SKM-1 (cell line): ENCODE measurements at regions not wholly inside any gene's neighbourhood (a gene's known extent, or its start where the extent isn't known, plus 50 kb on each side); places are given as distances from the start of the nearest gene placed in this dataset.

Experiments
- DNase-seq: peaks from one replicate; lab custom pipeline; 2025; ENCODE audit not compliant: unreplicated experiment; lab: John Stamatoyannopoulos, UW

DNA sequence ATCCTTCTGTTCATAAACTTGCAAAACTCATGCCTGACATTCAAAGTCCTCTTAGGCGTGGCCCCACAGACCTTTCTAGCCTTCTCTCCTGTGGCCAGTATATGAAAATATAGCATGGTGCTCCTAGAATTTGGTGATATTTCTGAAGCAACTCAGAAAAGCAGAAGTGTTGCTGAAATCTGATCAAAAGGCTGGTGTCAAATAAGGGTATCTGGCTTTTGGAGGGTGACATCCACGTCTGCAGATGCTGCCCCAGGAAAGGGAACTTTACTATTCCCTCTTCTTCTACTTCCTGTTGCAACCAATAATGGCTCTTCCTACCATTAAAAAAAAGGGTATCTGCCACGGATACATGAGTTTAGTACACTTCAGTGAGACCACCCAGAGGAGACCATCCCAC, 83.9 kb upstream of the RPS6KA3 start:
- peak; percentile 4 for DNase-seq

DNA sequence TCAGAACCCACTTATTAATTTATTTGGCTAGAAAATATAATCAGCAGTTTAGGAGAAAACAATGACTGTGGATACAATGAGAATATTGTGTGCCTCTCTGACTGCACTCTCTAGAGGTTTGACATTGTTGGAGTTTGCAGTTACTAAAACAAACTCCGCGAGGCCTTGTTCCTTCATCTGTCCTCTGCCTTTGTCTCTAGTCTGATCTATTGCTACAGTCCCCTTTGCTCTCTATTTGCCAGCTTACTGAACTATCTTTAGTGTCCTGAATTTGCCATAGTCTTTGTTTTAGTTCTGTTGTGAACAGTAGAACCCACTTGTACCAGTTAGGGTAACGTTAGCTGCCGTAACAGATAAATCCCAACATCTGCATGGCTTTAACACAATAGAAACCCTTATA, 81.4 kb upstream of the RPS6KA3 start:
- DNase-seq: no peak

DNA sequence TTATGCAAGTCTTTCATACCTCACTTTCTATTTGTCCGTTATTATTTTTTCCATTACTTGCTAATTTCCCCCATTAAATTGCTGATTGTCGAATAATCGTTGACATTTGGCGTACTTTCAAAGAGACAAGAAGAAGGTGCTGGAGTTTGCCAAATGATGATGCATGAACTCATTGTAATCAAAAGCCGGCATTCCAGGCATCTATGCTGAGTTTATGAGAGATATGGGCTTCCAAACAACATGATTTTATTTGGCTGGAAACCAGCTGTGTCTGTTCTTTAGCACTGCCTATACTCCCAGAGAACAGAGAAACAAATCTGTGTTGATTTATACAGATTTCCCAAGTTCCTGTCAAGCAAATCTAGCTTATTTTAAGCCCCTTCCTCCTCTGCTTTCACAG, 80.8 kb upstream of the RPS6KA3 start:
- no peak for DNase-seq

DNA sequence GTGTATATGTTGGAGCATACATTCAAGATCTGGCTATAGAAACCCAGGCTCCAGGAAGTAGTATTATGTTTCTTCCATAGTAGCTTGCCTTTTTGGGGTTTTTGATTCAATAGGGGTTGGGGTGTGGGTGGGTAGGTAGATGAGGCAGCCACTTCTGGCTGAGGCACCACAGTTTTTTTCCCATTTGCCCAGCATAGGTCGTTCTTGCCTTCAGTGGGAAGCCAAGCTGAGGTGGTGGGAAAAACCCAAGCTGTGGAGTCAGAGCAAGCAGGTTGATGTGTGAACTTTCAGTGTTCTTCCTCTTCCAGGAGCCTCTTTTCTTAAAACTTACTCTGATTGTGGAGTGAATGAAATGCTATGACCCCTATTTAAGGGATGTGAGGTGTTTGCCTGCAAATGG, 67.0 kb upstream of the RPS6KA3 start:
- no peak for DNase-seq

DNA sequence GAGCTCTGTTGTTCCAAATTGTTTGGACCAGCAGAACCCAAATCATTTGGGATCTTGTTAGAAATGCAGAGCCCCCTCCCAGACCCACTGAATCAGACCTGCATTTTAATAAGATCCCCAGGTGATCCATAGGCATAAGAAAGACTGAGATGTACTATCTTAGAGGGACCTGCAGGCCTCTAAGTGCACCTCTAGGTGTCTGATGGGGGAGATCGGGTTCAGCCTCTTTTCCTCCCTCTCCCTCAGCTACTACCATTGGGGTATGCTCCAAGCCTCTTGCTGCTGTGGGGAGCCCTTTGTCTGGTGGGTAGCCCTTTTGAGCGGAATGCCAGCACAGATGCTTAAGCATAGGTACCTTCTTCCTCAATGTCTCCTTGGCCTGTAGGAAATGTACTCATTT, 63.8 kb upstream of the RPS6KA3 start:
- DNase-seq: no peak

DNA sequence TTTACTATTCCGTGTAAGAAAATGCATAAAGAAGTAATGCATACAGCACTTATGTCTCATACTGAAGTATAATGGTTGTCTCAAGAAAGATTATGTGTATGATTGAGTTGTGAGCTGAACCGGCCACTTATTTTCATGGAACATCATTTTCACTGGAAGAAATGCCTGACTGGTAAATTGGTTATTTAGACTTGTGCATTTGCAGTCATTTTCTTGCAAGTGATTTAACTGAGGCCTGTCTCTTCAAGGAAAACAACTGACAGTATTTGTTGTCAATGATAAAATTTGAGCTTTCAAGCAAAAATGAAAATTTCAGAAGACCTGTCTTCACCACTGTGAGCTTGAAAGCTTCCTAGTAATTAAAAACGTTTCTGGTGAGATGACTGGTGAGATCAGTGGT, 62.7 kb upstream of the RPS6KA3 start:
- DNase-seq: no peak

DNA sequence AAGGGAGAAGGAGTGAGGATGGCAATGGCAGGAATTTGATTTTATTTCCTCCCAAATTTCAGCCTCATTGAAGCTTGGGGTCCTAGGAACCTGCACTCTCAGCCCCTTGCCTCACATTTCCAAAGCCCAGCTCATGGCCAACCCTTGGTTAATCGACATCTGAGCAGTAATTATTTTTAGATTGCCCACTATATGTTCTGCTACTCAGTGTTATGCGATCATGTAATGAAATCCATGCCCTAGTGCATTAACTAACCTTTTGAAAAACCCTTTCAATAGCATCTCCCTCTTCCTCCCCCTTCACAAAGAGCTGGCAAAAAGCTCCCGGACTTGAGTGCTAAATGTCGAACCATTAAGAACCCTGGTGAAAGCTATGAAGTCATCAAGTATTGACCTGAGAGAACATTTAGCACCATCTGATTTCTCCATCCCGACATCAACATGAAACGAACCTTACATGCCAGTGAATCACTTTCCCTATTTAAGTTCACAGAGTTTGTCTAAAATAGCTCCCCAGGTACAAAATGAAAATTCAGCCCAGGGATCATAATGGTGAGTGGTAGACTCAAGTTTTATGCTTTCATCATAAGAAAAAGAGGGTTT, 59.2 kb upstream of the RPS6KA3 start:
- no peak for DNase-seq

DNA sequence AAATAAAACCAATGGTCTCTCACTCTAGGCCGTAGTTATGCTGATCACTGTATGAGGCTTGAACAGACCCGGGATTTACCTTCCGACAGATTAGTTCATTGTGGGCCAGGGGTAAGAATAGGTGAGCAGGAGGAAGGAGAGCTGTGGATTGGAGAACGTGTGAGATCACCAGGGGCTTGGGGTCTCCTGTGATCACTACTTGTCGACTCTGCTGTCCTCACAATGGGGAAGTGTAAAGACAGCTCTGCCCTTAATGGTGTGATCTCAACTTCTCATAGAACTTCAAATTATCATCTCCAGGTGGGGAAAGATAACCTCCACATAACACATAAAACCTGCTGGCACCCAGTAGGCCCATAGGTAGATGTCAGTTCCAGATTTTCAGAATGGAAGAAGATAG, 56.2 kb upstream of the RPS6KA3 start:
- DNase-seq: no peak

DNA sequence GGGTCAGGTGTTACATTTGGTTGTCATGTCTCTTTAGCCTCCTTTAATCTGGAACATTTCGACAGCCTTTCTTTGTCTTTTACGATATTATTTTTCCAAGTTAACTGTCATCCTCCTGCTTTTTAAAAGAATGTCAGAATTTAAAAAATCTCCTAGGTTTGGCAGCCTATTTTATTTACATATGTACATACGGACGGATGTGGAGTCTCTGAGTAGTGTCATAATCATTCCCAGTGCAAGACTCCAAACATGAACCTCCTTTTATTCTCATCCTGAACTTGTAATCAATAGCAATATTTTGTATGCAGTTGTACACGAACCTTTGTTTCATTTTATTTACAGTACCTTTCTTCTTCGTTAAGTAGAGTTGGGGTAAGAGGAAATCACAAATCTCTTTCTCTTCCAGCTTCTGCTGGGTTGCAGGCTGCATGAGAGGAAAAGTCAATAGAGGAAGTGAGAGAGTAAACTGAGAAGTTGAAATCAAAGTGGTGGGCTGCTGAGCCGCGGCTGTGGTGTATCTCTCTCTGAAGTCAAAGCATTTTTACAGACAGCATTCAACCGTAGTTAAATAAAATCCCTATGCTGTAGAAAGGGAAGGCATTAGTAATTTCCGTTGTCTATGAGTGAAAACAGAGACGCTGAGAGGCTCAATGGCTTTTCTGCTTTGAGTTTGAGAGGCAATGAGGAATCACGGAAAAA, 53.9 kb upstream of the RPS6KA3 start:
- DNase-seq: peak; percentile 17

DNA sequence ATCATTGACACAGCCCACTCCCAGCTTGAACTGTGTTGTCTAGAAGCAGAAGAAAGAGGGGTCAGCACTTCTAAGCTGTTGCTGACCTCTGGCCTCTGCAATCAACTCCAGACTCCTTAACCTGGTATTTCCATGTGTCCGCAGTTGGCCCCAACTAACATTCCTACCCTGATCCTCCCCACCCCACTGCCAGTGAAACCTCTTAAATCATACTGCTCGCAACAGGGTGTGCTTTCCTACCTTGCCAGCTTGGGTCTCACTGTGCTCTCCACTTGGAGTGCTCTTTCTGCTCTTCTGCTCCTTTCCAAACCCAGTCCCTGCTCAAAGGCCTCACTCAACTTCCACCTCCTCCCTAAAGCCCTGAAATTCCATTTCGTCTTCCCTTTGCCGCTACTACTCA, 52.3 kb upstream of the RPS6KA3 start:
- no peak for DNase-seq

DNA sequence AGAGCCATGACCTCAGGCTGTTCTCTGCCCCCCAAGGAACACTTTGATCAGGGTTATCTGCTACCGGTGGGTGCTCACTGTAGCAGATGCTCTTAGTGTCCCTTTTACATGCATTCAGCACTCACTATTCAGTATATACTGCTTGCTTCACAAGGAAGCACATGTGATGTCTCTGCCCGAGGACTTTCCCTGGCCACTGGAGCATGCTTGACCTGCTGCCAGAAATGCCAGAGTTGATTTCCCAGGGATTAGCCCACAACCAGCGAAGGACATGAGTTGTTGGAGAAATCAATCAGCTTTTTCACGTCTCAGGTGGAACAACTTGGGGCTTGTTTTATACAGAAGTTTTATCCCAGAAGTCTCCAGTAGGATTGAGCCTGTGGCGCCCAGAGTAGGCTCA, 51.2 kb upstream of the RPS6KA3 start:
- DNase-seq: no peak
